NCI-H510A treated with DMSO at 0.1 percent for 48 hours (cell line): ENCODE measurements at regions not wholly inside any gene's neighbourhood (a gene's known extent, or its start where the extent isn't known, plus 50 kb on each side); places are given as distances from the start of the nearest gene placed in this dataset.
"Not testable (repeated sequence)": the region's sequence is repeated elsewhere in the genome, so short reads cannot be mapped to it uniquely, and the experiment has no call there.

ENCODE experiments used
- DNase-seq: peaks from one replicate; lab custom pipeline; 2025; lab: John Stamatoyannopoulos, UW

GRCh38 chr12:84397263-84397662 is 515.3 kb downstream of the SLC6A15 start:
- DNase-seq: peak; percentile 13

GRCh38 chr12:84391176-84391575 is 521.4 kb downstream of the SLC6A15 start:
- DNase-seq: not testable (repeated sequence)

- DNase-seq: no peak
Measured at GRCh38 chr12:84384384-84384783, 528.2 kb downstream of the SLC6A15 start.

GRCh38 chr12:84382486-84382885 is 530.1 kb downstream of the SLC6A15 start:
- not testable (repeated sequence) for DNase-seq

- DNase-seq: no peak
Measured at GRCh38 chr12:84376320-84376719, 536.3 kb downstream of the SLC6A15 start.

- no peak for DNase-seq
Measured at GRCh38 chr12:84375449-84376170, 537.0 kb downstream of the SLC6A15 start.

DNA sequence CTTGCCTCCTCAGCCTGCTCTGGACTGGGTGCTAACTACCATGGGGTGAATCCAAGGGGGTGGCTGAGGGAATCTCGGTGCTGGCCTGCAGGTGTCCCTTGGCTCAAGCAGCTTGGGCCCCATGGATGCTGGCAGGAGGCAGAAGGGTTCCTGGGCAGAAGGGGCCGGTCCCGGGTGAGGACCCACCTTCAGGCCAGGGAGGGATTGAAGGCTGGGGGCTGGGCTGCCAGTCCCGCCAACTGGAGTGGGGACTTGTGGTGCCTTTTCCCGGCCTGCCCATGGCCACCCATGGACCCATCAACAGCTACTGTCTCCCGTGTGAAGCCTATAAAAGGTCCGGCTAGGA is 550.1 kb downstream of the SLC6A15 start:
- DNase-seq: no peak

DNA sequence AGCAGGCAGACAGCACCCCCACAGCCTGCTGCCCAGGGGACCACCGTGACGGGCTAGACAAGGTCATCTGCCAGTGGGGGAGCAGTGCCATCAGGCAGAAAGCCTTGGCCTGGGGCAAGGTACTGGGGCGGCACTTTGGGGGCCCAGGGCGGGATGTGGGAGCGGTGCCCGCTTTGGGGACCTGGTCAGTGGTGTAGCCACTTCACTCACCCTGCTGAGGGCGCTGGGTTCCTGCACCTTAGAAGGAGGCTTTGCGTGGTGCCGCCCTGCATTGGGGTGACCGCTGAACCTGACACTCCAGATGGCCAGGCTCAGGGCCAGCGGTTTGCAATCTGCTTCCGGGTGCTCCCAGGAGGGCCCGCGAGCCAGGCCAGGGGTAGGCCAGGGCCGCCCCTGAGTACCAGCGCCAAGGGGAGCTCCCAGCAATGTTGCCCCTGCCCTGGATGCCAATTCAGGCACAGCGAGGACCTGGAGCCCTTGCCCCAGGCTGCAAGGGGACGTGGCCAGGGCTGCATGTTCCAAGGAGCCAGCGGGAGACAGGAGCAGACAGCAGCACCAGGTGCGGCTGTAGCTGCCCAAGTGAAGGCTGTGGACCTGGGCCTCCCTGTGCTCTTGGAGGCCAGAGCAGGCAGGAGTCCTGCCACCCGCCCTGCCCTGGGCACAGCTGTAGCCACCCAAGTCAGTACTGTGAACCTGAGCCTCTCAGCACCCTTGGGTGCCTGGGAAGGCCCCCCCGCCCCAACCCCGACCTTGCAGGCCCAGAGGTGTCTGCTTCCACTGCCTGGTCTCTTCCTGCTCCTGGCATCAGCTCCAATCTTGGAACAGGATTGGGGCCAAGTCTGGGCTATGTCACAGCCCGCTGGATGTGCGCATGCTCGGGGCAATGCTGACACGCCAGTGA is 550.7 kb downstream of the SLC6A15 start:
- no peak for DNase-seq

- DNase-seq: no peak
Measured at GRCh38 chr12:84357314-84357713, 555.3 kb downstream of the SLC6A15 start.

- no peak for DNase-seq
Measured at GRCh38 chr12:84356224-84356623, 556.4 kb downstream of the SLC6A15 start.

DNA sequence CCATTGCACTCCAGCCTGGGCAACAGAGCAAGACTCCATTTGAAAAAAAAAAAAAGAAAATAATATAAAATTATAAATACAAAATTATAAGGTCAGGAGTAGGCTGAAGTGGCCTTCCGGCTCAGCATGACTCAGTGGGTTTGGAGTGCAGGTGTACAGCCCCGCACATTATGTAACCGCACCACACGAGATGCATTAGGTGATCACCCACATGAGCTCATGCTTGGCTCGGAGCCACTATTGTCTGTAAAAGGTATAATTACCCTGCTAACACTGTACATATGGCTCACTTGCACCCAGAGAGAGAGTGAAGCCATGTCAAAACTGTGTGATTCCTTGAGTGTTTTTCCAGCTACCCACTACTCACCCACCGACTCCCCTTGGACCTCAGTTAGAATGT is 557.0 kb downstream of the SLC6A15 start:
- no peak for DNase-seq

- DNase-seq: no peak
Measured at GRCh38 chr12:84348582-84348981, 564.0 kb downstream of the SLC6A15 start.

DNA sequence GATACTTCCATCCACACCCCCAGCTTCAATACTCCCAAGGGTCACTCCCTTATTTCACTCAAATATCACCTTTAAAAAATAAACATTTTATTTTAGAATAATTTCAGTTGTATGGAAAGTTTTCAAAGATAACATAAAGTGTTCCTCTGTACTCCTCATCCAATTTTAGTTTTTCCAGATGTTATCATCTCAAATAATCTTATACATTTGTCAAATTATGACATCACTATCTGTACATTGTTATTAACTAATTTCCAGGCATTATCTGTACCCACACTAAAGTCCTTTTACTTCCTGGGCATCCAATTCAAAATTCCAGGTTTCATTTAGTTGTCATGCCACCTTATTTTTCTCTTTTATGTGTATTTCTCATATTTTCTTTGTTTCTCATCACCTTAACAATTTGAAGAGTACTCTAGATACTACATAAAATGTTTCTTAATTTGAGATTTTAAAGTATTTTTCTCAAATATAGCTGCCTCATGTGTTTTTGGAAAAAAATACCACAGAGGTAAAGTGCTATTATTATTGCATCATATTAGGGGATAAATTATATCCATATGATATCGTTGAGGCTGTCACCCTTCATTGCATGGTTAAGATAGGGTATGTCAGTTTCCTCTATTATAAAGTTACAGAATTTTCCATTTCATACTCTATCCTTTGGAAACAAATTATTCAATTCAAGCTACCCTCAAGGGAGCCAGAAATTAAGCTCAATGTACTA is 571.0 kb downstream of the SLC6A15 start:
- DNase-seq: no peak

DNA sequence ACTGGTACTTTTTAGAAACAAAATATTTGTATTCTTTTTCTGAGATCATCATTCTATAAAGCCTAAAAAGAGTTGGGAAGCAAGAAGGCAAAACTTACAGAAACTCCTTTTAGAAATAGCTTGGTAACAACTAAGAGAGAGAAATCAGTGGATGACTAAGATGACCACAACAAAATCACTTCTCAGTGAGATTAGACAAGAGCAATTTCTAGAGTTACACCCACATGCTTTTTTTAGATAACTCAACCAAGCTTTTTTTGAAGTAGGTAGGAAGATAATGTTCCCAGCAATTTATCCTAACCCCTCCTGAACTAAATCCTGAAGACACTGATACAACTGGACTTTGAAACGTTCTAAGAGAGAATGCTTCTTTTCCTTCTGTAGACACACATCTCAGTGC is 576.4 kb downstream of the SLC6A15 start:
- DNase-seq: no peak

GRCh38 chr12:84329938-84330337 is 582.7 kb downstream of the SLC6A15 start:
- no peak for DNase-seq

GRCh38 chr12:84315926-84316325 is 596.7 kb downstream of the SLC6A15 start:
- DNase-seq: no peak

DNA sequence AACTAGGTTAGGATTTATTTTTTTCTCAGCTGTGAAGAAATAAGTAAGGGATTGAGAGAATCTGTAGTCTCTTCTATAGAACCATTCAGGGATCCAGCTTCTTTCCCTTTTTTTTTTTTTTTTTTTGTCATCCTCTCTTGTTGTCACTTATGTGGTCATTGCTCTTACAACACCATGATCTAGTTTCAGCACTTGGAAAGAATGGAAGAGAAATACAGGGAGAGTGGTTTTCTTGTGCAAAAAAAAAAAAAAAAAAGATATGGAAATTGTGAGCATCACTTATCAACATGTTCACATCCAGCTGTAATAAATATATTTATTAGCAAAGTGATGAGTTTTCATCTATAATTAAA is 599.3 kb downstream of the SLC6A15 start:
- DNase-seq: no peak

- no peak for DNase-seq
Measured at GRCh38 chr12:84308211-84308610, 604.4 kb downstream of the SLC6A15 start.

DNA sequence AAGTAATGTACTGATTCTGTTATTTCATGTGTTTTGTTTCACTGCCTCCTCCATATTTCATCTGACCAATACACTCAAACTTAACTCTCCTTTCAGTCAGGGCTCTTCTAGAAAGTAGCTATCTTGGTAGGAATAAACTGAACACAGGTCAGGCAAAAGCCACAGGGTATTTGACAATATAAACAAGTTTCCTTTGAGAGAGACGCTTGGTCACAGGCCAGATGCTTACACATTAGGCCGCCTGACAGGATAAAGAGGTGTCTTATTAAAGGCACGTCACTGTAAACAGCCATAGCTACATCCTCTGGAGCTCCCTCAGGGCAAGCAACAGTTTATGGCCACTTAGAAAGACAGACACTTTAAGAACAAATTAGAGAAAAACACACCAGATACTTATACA is 607.5 kb downstream of the SLC6A15 start:
- DNase-seq: no peak

DNA sequence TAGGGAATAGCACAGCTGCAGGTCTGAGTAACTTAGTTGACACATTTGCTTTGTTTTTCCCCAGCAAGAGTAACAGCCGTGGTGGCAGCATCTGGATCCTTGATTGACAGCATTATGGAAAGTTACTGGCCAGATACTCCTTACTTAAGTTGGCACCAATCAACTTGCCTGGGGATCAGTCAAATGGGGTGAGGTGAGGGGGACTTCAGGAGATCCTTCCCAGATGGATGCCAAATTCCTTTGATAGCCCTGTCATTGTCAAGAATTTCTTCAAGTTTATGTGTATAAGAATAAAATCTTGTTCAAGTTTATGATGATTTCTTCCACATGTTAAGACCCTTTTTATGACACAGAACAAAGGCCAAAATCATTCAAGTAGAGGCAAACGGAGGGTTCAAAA is 618.4 kb downstream of the SLC6A15 start:
- DNase-seq: no peak

DNA sequence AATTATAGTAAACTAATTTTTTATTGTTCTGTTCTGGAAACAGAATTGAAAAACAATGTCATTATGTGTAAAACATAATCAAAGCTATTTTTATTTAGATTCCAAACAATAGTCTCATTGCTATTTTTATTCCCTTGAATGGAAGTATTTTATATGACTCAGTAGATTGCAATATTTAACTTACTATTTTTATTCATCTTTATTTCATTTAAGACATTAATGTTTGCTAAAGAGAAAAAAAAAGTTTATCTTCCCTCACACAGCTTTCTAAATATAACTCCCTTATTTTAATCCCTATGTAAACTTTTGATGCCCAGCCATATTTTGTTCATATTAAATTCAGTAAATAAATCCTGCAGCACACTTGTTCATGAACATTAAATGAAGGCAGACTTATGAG is 622.4 kb downstream of the SLC6A15 start:
- DNase-seq: no peak

- no peak for DNase-seq
Measured at GRCh38 chr12:84277986-84278385, 634.6 kb downstream of the SLC6A15 start.

DNA sequence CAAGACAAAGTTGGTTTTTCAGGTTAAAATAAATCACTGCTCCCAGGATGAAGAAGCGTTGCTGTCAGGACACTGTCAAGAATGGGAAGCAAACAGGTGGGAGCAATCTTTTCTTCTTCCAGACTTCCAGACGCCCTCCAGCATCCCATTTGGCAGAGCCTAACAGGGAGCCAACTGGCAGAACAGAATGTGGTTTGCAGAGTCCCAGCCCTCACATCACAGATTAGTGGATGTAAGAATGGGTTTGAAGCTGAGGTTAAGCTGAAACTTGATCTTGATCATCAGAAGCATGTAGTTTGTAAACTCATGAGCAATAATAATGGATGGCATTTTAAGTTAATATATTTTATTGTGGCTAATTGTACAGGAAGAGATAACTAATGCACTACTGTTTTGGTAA is 636.4 kb downstream of the SLC6A15 start:
- no peak for DNase-seq
